Breast epithelium (tissue), 4 donors: ENCODE measurements at regions not wholly inside any gene's neighbourhood (a gene's known extent, or its start where the extent isn't known, plus 50 kb on each side); places are given as distances from the start of the nearest gene placed in this dataset.

Source experiments
- DNase-seq, 2 donors: peaks; one replicate each; pipeline ENCODE4 v3.0.0-alpha.2; 2019; ENCODE audit warnings: low spot score in 2 of 2
- H3K27ac ChIP-seq, 2 donors: fragments of 200-600 bp; sonication (generic) in 1 of 2; one replicate each; pipeline ENCODE4 v1.5.1; 2016 to 2019; ENCODE audit warnings: mild to moderate bottlenecking in 1 of 2
- H3K27me3 ChIP-seq, 2 donors: fragments of 200-600 bp; sonication (generic) in 1 of 2; one replicate each; pipeline versions ENCODE4 v1.5.1 to v1.6.0; 2017 to 2019; ENCODE audit warnings: control low read depth in 1 of 2, mild to moderate bottlenecking in 1 of 2
- H3K36me3 ChIP-seq: fragments of 200-600 bp; one replicate; pipeline ENCODE4 v1.5.1; 2019
- H3K4me1 ChIP-seq, 2 donors: fragments of 200-600 bp; sonication (generic); one replicate each; pipeline ENCODE4 v1.5.1; 2016 to 2019; ENCODE audit warnings: control low read depth in 1 of 2
- H3K4me3 ChIP-seq, 3 donors: fragments of 200-600 bp; sonication (generic); 1 replicate in 2 of 3; 2 replicates in 1 of 3; pipeline ENCODE4 v1.5.1; 2016 to 2019; ENCODE audit warnings: mild to moderate bottlenecking in 3 of 3, moderate library complexity in 2 of 3
- H3K9me3 ChIP-seq, 2 donors: fragments of 200-600 bp; sonication (generic) in 1 of 2; one replicate each; pipeline ENCODE4 v1.5.1; 2016 to 2019; ENCODE audit warnings: control low read depth in 1 of 2
- CTCF ChIP-seq, 3 donors: fragments of 450-650 bp; IDR thresholded peaks; one replicate each; pipeline ENCODE4 v1.5.1; 2016 to 2017; ENCODE audit warnings: antibody characterized with exemption in 3 of 3, mild to moderate bottlenecking in 3 of 3, moderate library complexity in 3 of 3
- POLR2A ChIP-seq: fragments of 450-650 bp; IDR thresholded peaks from one replicate; pipeline ENCODE4 v1.6.1; 2016; ENCODE audit warnings: antibody characterized with exemption, mild to moderate bottlenecking, moderate library complexity
- POLR2AphosphoS5 ChIP-seq, 3 donors: sonication (generic); formaldehyde crosslinking; IDR thresholded peaks; one replicate each; pipeline ENCODE4 v1.6.1; 2017; ENCODE audit warnings: antibody characterized with exemption in 3 of 3
- intact Hi-C: fragments of 100-400 bp; cut with DNase I; formaldehyde crosslinking; loops from one replicate; pipeline ENCODE4 v1.15.1; 2023; ENCODE audit warnings: low total_unique reads

- DNase-seq = no peak
- TF ChIP-seq POLR2AphosphoS5 (IDR thresholded peaks at IDR 0.05) (no peak), POLR2A (no peak), CTCF (IDR thresholded peaks at IDR 0.05) (no peak)
- intact Hi-C loops = no loop called here
- peak overlapping the region; percentile 49 to 70 for H3K27ac ChIP-seq
- H3K9me3 ChIP-seq = no peaks in the 10 kb centered on the region
- no peaks in the 10 kb centered on the region for H3K36me3 ChIP-seq
- H3K4me1 ChIP-seq = peaks cover 0 to 4% of the 10 kb centered on the region in 2 donors
- H3K27me3 ChIP-seq = no peaks in the 10 kb centered on the region
- no peak overlapping the region for H3K4me3 ChIP-seq
Measured at GRCh38 chr3:66720508-66720907, 219.7 kb upstream of the LRIG1 start.

DNA sequence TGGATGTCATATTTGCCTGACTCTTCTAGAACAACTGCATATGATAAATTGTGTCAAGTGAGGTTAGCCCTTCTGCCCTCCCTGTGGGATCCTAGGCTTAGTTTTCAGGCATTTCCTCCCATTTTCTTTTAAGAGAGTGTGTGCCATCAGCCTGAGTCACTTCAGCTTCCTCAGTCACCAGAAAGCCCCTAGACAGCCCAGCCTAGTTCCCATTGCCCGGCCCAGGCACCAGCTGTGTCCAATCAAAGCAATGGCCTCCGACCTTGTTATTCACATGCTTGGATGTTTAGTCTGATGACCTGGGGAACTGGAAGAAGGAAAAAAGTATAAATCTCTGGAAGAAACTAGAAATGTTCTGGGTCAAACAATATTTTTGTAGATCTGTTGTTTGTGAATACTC is 221.9 kb upstream of the LRIG1 start:
- no peak overlapping the region for H3K27ac ChIP-seq
- intact Hi-C loops = no loop called here
- no peak for DNase-seq

DNA sequence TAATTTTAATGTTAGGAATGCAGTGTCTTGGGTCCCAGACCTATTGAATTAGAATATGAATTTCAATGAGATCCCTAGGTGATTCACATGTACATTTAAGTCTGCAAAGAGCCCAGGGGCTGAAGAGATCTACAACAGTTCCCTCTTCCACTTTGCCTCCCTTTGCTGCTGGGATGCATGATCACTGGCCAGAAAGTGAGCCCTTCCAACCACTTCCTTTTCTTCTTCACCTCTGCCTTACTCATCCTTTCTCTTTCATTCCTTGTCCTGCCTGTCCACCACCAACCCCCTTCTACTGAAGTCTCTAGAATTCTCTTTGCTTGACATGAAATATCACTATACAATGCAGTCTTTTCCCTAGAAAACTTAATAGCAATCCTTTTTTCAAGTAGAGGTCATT is 222.4 kb upstream of the LRIG1 start:
- Histone ChIP-seq H3K36me3 (no peaks in the 10 kb centered on the region), H3K4me1 (peaks cover 0 to 4% of the 10 kb centered on the region in 2 donors), H3K9me3 (no peaks in the 10 kb centered on the region), H3K27ac (no peak overlapping the region), H3K4me3 (no peak overlapping the region), H3K27me3 (no peaks in the 10 kb centered on the region)
- no peak for DNase-seq
- no peak for TF ChIP-seq POLR2AphosphoS5 (IDR thresholded peaks at IDR 0.05)
- no peak for TF ChIP-seq CTCF (IDR thresholded peaks at IDR 0.05)
- no peak for TF ChIP-seq POLR2A
- intact Hi-C loops = no loop called here

More for the DNA sequence above, 221.9 kb upstream of the LRIG1 start:
- H3K27me3 ChIP-seq = no peaks in the 10 kb centered on the region
- no peaks in the 10 kb centered on the region for H3K36me3 ChIP-seq
- TF ChIP-seq POLR2A = no peak
- TF ChIP-seq POLR2AphosphoS5 (IDR thresholded peaks at IDR 0.05) = no peak
- TF ChIP-seq CTCF (IDR thresholded peaks at IDR 0.05) = no peak
- no peaks in the 10 kb centered on the region for H3K9me3 ChIP-seq
- peaks cover 0 to 4% of the 10 kb centered on the region in 2 donors for H3K4me1 ChIP-seq
- no peak overlapping the region for H3K4me3 ChIP-seq

- no peaks in the 10 kb centered on the region for H3K9me3 ChIP-seq
- peak; percentile 60 to 61 for DNase-seq
- no peak overlapping the region for H3K4me3 ChIP-seq
- H3K27ac ChIP-seq = peak overlapping the region; percentile 44 to 46
- H3K4me1 ChIP-seq = no peaks in the 10 kb centered on the region
- intact Hi-C loops = no loop called here
- no peaks in the 10 kb centered on the region for H3K36me3 ChIP-seq
- TF ChIP-seq POLR2A = no peak
- no peak for TF ChIP-seq CTCF (IDR thresholded peaks at IDR 0.05)
- no peak for TF ChIP-seq POLR2AphosphoS5 (IDR thresholded peaks at IDR 0.05)
- no peaks in the 10 kb centered on the region for H3K27me3 ChIP-seq
Measured at GRCh38 chr3:66729687-66730393, 229.0 kb upstream of the LRIG1 start.

DNA sequence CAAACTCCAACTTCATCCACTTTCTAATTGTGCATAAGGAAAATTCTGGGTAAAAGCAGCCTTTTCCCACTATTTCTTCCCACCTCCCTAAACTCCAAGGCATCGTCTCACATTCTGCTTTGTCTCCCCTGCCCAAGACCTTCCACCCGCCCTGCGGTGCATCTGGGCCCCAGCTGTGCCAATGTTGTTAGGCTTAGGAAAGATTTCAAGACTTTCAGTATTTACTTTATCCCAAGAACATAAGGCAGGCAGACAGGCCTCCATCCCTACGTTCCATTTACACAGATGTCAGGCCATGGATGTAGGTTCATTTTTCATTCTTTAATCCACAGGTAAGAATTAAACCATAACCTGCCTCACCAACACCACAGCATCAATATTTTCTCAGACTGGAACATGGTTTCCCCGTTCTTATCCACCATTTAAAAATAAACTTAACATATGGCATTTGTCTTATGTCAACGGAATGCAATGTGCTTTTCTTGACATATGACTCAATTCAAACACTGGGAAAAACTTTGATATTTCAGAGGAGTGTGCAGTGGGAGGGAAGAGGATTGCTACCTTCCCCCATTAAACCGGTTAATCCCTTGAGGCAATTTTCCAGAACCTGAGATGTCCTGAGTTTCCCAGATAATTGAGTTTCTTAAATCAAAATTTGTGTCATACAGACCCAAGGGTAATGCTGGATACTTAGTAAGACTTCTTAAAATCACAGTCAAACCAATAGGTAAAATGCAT is 238.0 kb upstream of the LRIG1 start:
- Histone ChIP-seq H3K9me3 (no peaks in the 10 kb centered on the region), H3K27ac (no peak overlapping the region), H3K36me3 (no peaks in the 10 kb centered on the region), H3K27me3 (no peaks in the 10 kb centered on the region), H3K4me1 (no peaks in the 10 kb centered on the region), H3K4me3 (no peak overlapping the region)
- DNase-seq = no peak
- TF ChIP-seq CTCF (IDR thresholded peaks at IDR 0.05) (no peak), POLR2AphosphoS5 (IDR thresholded peaks at IDR 0.05) (no peak), POLR2A (no peak)
- intact Hi-C loops = no loop called here
